Hepatocyte (in vitro differentiated cells): ENCODE measurements at regions not wholly inside any gene's neighbourhood (a gene's known extent, or its start where the extent isn't known, plus 50 kb on each side); places are given as distances from the start of the nearest gene placed in this dataset.
"Not testable (repeated sequence)": the region's sequence is repeated elsewhere in the genome, so short reads cannot be mapped to it uniquely, and the experiment has no call there.

ENCODE experiments used
- DNase-seq: peaks from one replicate; pipeline ENCODE4 v3.0.0-alpha.2; 2016; ENCODE audit warnings: low spot score
- H2AFZ ChIP-seq: fragments of 200-600 bp; sonication (generic); 2 replicates; pipeline ENCODE4 v1.6.0; 2016; ENCODE audit warnings: antibody characterized with exemption, mild to moderate bottlenecking
- H3K27ac ChIP-seq: fragments of 200-600 bp; sonication (generic); 2 replicates; pipeline ENCODE4 v1.5.1; 2016; ENCODE audit warnings: mild to moderate bottlenecking
- H3K27me3 ChIP-seq: fragments of 200-600 bp; sonication (generic); 2 replicates; pipeline ENCODE4 v1.6.1; 2016
- H3K36me3 ChIP-seq: fragments of 200-600 bp; sonication (generic); replicated peaks from 2 replicates; pipeline ENCODE4 v1.5.1; 2016; ENCODE audit warnings: low read depth; ENCODE audit not compliant: insufficient read depth
- H3K4me1 ChIP-seq: fragments of 200-600 bp; sonication (generic); 2 replicates; pipeline ENCODE4 v1.5.1; 2016; ENCODE audit warnings: mild to moderate bottlenecking, moderate library complexity; ENCODE audit not compliant: insufficient read depth
- H3K4me2 ChIP-seq: fragments of 200-600 bp; sonication (generic); 2 replicates; pipeline ENCODE4 v1.6.0; 2016
- H3K4me3 ChIP-seq: fragments of 200-600 bp; sonication (generic); 2 replicates; pipeline ENCODE4 v1.5.1; 2016; ENCODE audit warnings: mild to moderate bottlenecking
- H3K79me2 ChIP-seq: fragments of 200-600 bp; sonication (generic); 2 replicates; pipeline ENCODE4 v1.6.0; 2017; ENCODE audit warnings: mild to moderate bottlenecking
- H3K9me2 ChIP-seq: fragments of 200-600 bp; sonication (generic); replicated peaks from 2 replicates; pipeline ENCODE4 v1.6.0; 2017; ENCODE audit warnings: mild to moderate bottlenecking; ENCODE audit not compliant: insufficient read depth
- H3K9me3 ChIP-seq: fragments of 200-600 bp; sonication (generic); 2 replicates; pipeline ENCODE4 v1.5.1; 2016; ENCODE audit warnings: low read depth, mild to moderate bottlenecking
- H4K20me1 ChIP-seq: fragments of 200-600 bp; sonication (generic); 2 replicates; pipeline ENCODE4 v1.6.0; 2016; ENCODE audit warnings: mild to moderate bottlenecking; ENCODE audit not compliant: insufficient read depth, poor library complexity, severe bottlenecking
- CTCF ChIP-seq: fragments of 200-600 bp; sonication (generic); IDR thresholded peaks from 2 replicates; pipeline ENCODE4 v1.5.1; 2016; ENCODE audit warnings: antibody characterized with exemption, mild to moderate bottlenecking; ENCODE audit not compliant: poor library complexity
- EZH2 ChIP-seq: fragments of 200-600 bp; sonication (generic); IDR thresholded peaks from 2 replicates; pipeline ENCODE4 v1.6.1; 2016; ENCODE audit warnings: antibody characterized with exemption, mild to moderate bottlenecking, borderline replicate concordance
- EZH2phosphoT487 ChIP-seq: fragments of 200-600 bp; sonication (generic); IDR thresholded peaks from one replicate; pipeline ENCODE4 v1.6.1; 2018; ENCODE audit warnings: antibody characterized with exemption, mild to moderate bottlenecking, low read depth, moderate library complexity; ENCODE audit not compliant: unreplicated experiment, severe bottlenecking
- WGBS: methylation state at CpG from one replicate; pipeline ENCODE4 v1.1.6; 2016; ENCODE audit warnings: low lambda C conversion rate; ENCODE audit errors: missing lambda C conversion rate; 5-methylcytosine and 5-hydroxymethylcytosine counted together

GRCh38 chr3:13231781-13232666 lies 158.8 kb upstream of the IQSEC1 start:
- no peak for TF ChIP-seq EZH2
- Histone ChIP-seq H3K9me3 (no peaks in the 10 kb centered on the region), H2AFZ (no peak overlapping the region), H4K20me1 (no peaks in the 10 kb centered on the region), H3K27me3 (peaks cover 7% of the 10 kb centered on the region), H3K79me2 (no peaks in the 10 kb centered on the region), H3K36me3 (no peaks in the 10 kb centered on the region), H3K4me2 (no peak overlapping the region), H3K4me1 (no peaks in the 10 kb centered on the region), H3K4me3 (no peak overlapping the region), H3K9me2 (no peaks in the 10 kb centered on the region), H3K27ac (no peak overlapping the region)
- WGBS: 75% methylated on average over 22 of the region's 22 CpGs
- DNase-seq: no peak

GRCh38 chr3:13229273-13229949 lies 156.2 kb upstream of the IQSEC1 start:
- Histone ChIP-seq H3K4me3 (no peak overlapping the region), H2AFZ (no peak overlapping the region), H3K27me3 (peaks cover 7% of the 10 kb centered on the region), H3K27ac (no peak overlapping the region), H3K4me1 (no peaks in the 10 kb centered on the region), H3K9me3 (no peaks in the 10 kb centered on the region), H3K4me2 (no peak overlapping the region), H3K36me3 (no peaks in the 10 kb centered on the region), H3K9me2 (no peaks in the 10 kb centered on the region), H3K79me2 (no peaks in the 10 kb centered on the region), H4K20me1 (no peaks in the 10 kb centered on the region)
- no peak for DNase-seq
- WGBS: 49% methylated on average over 8 of the region's 8 CpGs
- TF ChIP-seq EZH2 (no peak), CTCF (peak; percentile 12)

- H2AFZ ChIP-seq: no peak overlapping the region
- H3K4me3 ChIP-seq: no peak overlapping the region
- H3K9me2 ChIP-seq: no peaks in the 10 kb centered on the region
- H3K4me2 ChIP-seq: no peak overlapping the region
- H3K4me1 ChIP-seq: peaks cover 2% of the 10 kb centered on the region
- no peaks in the 10 kb centered on the region for H3K79me2 ChIP-seq
- TF ChIP-seq EZH2phosphoT487 (no peak), EZH2 (no peak), CTCF (no peak)
- H3K36me3 ChIP-seq: no peaks in the 10 kb centered on the region
- peaks cover 7% of the 10 kb centered on the region for H3K27me3 ChIP-seq
- H3K27ac ChIP-seq: no peak overlapping the region
- H4K20me1 ChIP-seq: no peaks in the 10 kb centered on the region
- WGBS: 92% methylated on average over 3 of the region's 3 CpGs
- H3K9me3 ChIP-seq: no peaks in the 10 kb centered on the region
- DNase-seq: no peak
Measured at GRCh38 chr3:13228584-13228983, 155.4 kb upstream of the IQSEC1 start.

GRCh38 chr3:13228169-13228568 lies 154.9 kb upstream of the IQSEC1 start:
- 89% methylated on average over 12 of the region's 12 CpGs for WGBS
- H2AFZ ChIP-seq: not testable (repeated sequence)

More at GRCh38 chr3:13228169-13228568, 154.9 kb upstream of the IQSEC1 start:
- not testable (repeated sequence) for H3K27me3 ChIP-seq, H3K79me2 ChIP-seq, H4K20me1 ChIP-seq, H3K9me2 ChIP-seq, H3K4me2 ChIP-seq, H3K4me1 ChIP-seq, H3K4me3 ChIP-seq, H3K9me3 ChIP-seq, H3K36me3 ChIP-seq, DNase-seq, H3K27ac ChIP-seq
